Naive thymus-derived CD4-positive, alpha-beta T cell (primary cell): ENCODE measurements at regions not wholly inside any gene's neighbourhood (a gene's known extent, or its start where the extent isn't known, plus 50 kb on each side); places are given as distances from the start of the nearest gene placed in this dataset.

Source experiments
- ATAC-seq: fragments of 150-1000 bp; cut with Tn5 transposase; 2 replicates; pipeline ENCODE4 v1.10.0; 2021; ENCODE audit warnings: mild to moderate bottlenecking, moderate library complexity
- CTCF ChIA-PET: fragments of 350-600 bp; sonication (Branson Sonifier 250); formaldehyde crosslinking; loops from one replicate; lab custom pipeline; 2021; ENCODE audit warnings: antibody characterized with exemption; lab: Charles Lee
- POLR2A ChIA-PET: fragments of 350-600 bp; sonication (Branson Sonifier 250); formaldehyde crosslinking; loops from one replicate; lab custom pipeline; 2021; ENCODE audit warnings: antibody characterized with exemption, inconsistent platforms; lab: Charles Lee
- DNase-seq, 9 donors: peaks; one replicate each; pipeline versions ENCODE4 v3.0.0 to v3.0.0-alpha.2; 2020 to 2022; ENCODE audit warnings: mixed read lengths in 1 of 9
- H3K27ac ChIP-seq: one replicate; pipeline ENCODE4 v1.7.0; 2013; ENCODE audit warnings: mild to moderate bottlenecking, low read depth, low read length, moderate library complexity
- H3K27me3 ChIP-seq, 2 donors: one replicate each; pipeline ENCODE4 v1.7.0; 2013; ENCODE audit warnings: low read length in 2 of 2, mild to moderate bottlenecking in 2 of 2, moderate library complexity in 2 of 2; ENCODE audit not compliant: control insufficient read depth in 2 of 2, insufficient read depth in 2 of 2
- H3K36me3 ChIP-seq, 3 experiments: 1 replicate in 2 of 3; 2 replicates in 1 of 3; pipeline ENCODE4 v1.7.0; 2013; ENCODE audit warnings: low read length in 3 of 3, mild to moderate bottlenecking in 3 of 3, moderate library complexity in 1 of 3; ENCODE audit not compliant: insufficient read depth in 3 of 3, control insufficient read depth in 2 of 3
- H3K4me1 ChIP-seq, 2 donors: one replicate each; pipeline ENCODE4 v1.7.0; 2013; ENCODE audit warnings: low read length in 2 of 2, mild to moderate bottlenecking in 2 of 2, moderate library complexity in 1 of 2; ENCODE audit not compliant: control insufficient read depth in 2 of 2, insufficient read depth in 2 of 2
- H3K4me3 ChIP-seq: 2 replicates; pipeline ENCODE4 v1.7.0; 2013; ENCODE audit warnings: mild to moderate bottlenecking, low read length
- H3K9me3 ChIP-seq, 3 experiments: 1 replicate in 2 of 3; 2 replicates in 1 of 3; pipeline ENCODE4 v1.7.0; 2013; ENCODE audit warnings: low read length in 3 of 3; ENCODE audit not compliant: control insufficient read depth in 2 of 3
- H3K27ac Mint-ChIP-seq, 9 donors: one replicate each; pipeline ENCODE4 v1.8.0; 2020 to 2022; ENCODE audit warnings: mixed read lengths in 9 of 9, mild to moderate bottlenecking in 8 of 9, moderate library complexity in 5 of 9, inconsistent platforms in 2 of 9
- H3K27me3 Mint-ChIP-seq, 5 donors: one replicate each; pipeline ENCODE4 v1.8.0; 2021 to 2022; ENCODE audit warnings: mixed read lengths in 5 of 5, mild to moderate bottlenecking in 1 of 5
- H3K36me3 Mint-ChIP-seq, 5 donors: one replicate each; pipeline ENCODE4 v1.8.0; 2020 to 2022; ENCODE audit warnings: mixed read lengths in 5 of 5, mild to moderate bottlenecking in 3 of 5, inconsistent platforms in 1 of 5
- H3K4me1 Mint-ChIP-seq, 7 donors: one replicate each; pipeline ENCODE4 v1.8.0; 2020 to 2022; ENCODE audit warnings: mixed read lengths in 7 of 7, mild to moderate bottlenecking in 3 of 7, inconsistent platforms in 1 of 7
- H3K4me3 Mint-ChIP-seq, 10 donors: one replicate each; pipeline ENCODE4 v1.8.0; 2020 to 2022; ENCODE audit warnings: mild to moderate bottlenecking in 10 of 10, mixed read lengths in 10 of 10, moderate library complexity in 6 of 10, inconsistent platforms in 2 of 10
- H3K9me3 Mint-ChIP-seq, 11 donors: one replicate each; pipeline ENCODE4 v1.8.0; 2020 to 2022; ENCODE audit warnings: mixed read lengths in 11 of 11, mild to moderate bottlenecking in 4 of 11, inconsistent platforms in 1 of 11, moderate library complexity in 1 of 11
- intact Hi-C, 2 donors: fragments of 100-400 bp; cut with micrococcal nuclease; formaldehyde crosslinking; loops; one replicate each; pipeline ENCODE4 v1.15.1; 2023

DNA sequence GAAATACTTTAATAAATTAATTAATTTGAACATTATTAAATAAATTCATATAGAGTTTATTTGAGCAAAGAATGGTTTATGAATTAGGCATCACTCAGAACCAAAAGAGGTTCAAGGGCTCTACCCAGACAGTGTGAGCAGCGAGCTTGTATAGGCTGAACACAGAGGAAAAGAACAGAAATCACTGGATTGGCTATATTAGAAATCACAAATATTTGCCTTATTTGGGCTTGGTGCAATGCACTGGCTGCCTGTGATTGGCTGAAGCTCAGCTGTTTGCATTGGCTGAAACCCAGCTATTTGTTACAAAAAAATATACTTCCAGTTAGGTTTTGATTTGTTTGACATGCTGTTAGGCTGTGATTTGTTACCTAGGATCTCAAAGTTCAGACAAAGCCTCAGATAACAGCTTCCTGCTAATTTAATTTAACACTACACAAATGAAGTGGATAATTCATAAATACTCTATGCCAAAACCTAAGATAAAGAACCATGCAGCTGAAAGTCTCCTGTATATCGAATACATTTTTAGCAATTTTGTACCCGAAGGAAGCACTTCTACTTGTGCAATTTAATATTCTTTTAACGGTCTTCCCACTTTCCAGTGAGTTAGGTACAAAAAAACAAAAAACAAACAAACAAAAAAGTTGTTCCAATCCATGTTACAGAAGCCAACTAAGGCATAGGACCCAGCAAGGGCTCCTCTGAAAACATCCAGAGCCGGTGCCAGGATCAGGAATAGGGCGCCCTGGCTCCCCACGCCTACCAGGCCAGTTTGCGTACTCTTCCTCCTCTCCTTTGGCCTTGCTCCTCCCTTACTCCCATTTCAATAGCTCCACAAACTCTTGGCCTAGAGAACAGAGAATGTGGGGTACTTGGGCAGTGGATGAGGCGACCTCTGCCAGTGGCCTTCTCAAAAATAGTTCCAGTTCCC lies 179.1 kb downstream of the DUSP10 start:
- no peaks in the 10 kb centered on the region for H3K36me3 Mint-ChIP-seq
- no peak overlapping the region for H3K4me3 ChIP-seq
- no peaks in the 10 kb centered on the region for H3K9me3 Mint-ChIP-seq
- H3K4me1 Mint-ChIP-seq = no peaks in the 10 kb centered on the region
- H3K9me3 ChIP-seq = no peaks in the 10 kb centered on the region
- H3K27me3 ChIP-seq = no peaks in the 10 kb centered on the region
- H3K27ac ChIP-seq = no peak overlapping the region
- CTCF ChIA-PET = no interaction called here
- intact Hi-C loops = no loop called here
- peaks cover 0 to 32% (median 0%) of the 10 kb centered on the region in 5 donors for H3K27me3 Mint-ChIP-seq
- ATAC-seq (no peak), DNase-seq (no peak)
- no peaks in the 10 kb centered on the region for H3K36me3 ChIP-seq
- POLR2A ChIA-PET = no interaction called here
- H3K27ac Mint-ChIP-seq = no peak overlapping the region
- H3K4me3 Mint-ChIP-seq = no peak overlapping the region
- H3K4me1 ChIP-seq = no peaks in the 10 kb centered on the region

DNA sequence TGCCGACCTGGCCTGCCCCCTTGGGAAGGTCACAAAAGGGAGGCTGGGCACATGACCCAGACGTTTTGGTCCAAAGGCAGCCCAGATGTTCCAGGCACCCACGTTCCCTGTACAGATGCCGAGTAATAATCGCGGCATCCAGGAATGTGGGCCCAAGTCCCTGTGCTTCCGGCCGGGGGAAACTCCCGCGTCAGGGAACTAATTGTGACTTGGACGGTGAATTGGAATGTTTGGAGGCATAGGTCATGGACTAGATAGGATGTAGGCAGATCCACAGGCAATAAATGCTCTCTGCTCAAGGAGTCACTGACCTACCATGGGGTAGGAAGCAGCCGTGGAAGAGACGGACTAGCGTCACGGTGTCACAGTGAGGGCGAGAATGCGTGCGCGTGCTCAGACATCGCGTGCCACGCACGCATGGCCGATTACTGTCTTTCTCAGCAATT lies 178.4 kb downstream of the DUSP10 start:
- Histone ChIP-seq H3K4me3 (no peak overlapping the region), H3K36me3 (no peaks in the 10 kb centered on the region), H3K27me3 (no peaks in the 10 kb centered on the region), H3K27ac (no peak overlapping the region), H3K4me1 (no peaks in the 10 kb centered on the region), H3K9me3 (no peaks in the 10 kb centered on the region)
- Mint-ChIP-seq H3K4me3 (no peak overlapping the region), H3K9me3 (no peaks in the 10 kb centered on the region), H3K4me1 (no peaks in the 10 kb centered on the region), H3K27ac (no peak overlapping the region), H3K36me3 (no peaks in the 10 kb centered on the region), H3K27me3 (peaks cover 0 to 32% (median 0%) of the 10 kb centered on the region in 5 donors)
- ChIA-PET CTCF (no interaction called here), POLR2A (no interaction called here)
- no peak for DNase-seq
- no peak for ATAC-seq
- intact Hi-C loops = no loop called here

DNA sequence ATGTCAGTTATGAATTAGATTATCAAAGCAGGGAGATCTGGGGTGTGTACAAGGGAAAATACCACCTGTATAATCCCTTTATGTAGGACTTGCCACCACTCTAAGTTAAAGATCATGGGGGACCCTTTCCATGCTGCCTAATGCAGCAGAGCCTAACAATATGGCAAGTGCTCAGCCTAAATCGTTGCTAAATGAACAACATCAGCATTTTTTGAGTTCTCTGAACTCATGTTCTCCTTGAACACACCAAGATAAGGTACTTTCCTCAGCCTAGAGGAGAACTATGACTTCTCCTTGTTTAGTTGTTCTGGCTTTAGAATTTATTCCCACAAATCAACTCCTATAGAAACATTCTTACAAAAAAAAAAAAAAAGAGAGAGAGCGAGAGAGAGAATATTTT lies 177.0 kb downstream of the DUSP10 start:
- Mint-ChIP-seq H3K36me3 (no peaks in the 10 kb centered on the region), H3K4me3 (no peak overlapping the region)
- H3K4me1 ChIP-seq = no peaks in the 10 kb centered on the region

DNA sequence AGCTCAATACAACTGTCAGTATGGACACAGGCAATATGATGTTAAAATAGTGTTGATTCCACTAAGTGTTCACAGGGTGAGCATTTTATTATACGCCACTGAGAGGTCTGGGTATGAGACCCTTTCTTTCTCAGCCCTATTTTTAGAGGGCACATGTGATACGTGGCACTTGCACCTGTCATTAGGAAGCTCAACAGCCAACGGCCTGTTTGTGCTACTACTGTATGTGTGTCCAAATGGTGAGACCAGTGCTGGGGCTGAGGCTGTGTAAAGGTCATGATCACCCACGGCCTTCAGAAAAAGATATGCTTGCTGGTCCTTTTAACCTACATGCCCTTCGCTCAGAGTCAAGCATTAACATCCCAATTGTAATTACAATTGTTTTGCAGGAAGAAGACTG lies 176.2 kb downstream of the DUSP10 start:
- no peaks in the 10 kb centered on the region for H3K27me3 ChIP-seq
- H3K9me3 ChIP-seq = no peaks in the 10 kb centered on the region

More for the DNA sequence above, 177.0 kb downstream of the DUSP10 start:
- no peak overlapping the region for H3K4me3 ChIP-seq
- POLR2A ChIA-PET = no interaction called here
- DNase-seq = no peak
- H3K9me3 Mint-ChIP-seq = no peaks in the 10 kb centered on the region
- peaks cover 0 to 27% (median 4%) of the 10 kb centered on the region in 5 donors for H3K27me3 Mint-ChIP-seq
- no peak for ATAC-seq
- H3K9me3 ChIP-seq = no peaks in the 10 kb centered on the region
- H3K36me3 ChIP-seq = no peaks in the 10 kb centered on the region
- intact Hi-C loops = no loop called here
- no peak overlapping the region for H3K27ac Mint-ChIP-seq
- H3K27ac ChIP-seq = no peak overlapping the region
- H3K4me1 Mint-ChIP-seq = no peaks in the 10 kb centered on the region
- no peaks in the 10 kb centered on the region for H3K27me3 ChIP-seq
- CTCF ChIA-PET = no interaction called here

DNA sequence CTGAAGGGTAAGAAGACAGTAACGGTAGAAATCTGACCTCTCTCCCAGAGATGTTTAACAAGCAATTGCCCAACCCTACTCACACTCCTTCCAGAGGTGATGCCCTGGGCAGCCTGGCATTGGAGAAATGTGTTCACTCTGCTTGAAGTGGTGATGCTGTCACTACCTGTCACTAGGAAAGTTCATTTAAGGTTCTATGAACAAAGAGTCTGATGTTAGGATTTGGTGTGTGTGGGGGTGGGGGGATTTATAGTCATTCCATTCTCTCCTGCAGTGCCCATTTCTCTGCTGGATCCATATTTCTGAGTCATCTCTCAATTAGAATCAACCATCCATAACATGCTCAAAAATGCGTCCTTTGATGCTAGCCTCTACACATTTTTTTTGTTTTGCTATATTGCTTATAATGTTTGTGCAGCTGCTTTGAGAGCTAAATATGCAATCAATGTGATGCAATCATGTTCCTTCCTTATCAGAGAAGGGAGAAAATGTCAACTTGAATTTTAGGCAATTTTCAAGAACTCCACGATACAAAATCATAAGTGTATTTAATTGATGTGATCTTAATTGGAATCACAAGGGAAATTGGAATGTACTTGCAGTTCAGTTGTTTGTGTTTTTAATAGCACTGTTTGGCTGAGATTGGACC lies 173.9 kb downstream of the DUSP10 start:
- H3K4me3 ChIP-seq = no peak overlapping the region
- no peaks in the 10 kb centered on the region for H3K4me1 ChIP-seq
- Mint-ChIP-seq H3K9me3 (no peaks in the 10 kb centered on the region), H3K27ac (no peak overlapping the region), H3K4me3 (no peak overlapping the region), H3K27me3 (peaks cover 0 to 18% (median 4%) of the 10 kb centered on the region in 5 donors), H3K4me1 (no peaks in the 10 kb centered on the region), H3K36me3 (no peaks in the 10 kb centered on the region)
- intact Hi-C loops = no loop called here
- H3K9me3 ChIP-seq = no peaks in the 10 kb centered on the region
- no peak for DNase-seq
- no peaks in the 10 kb centered on the region for H3K36me3 ChIP-seq
- ATAC-seq = no peak
- no peak overlapping the region for H3K27ac ChIP-seq
- CTCF ChIA-PET = no interaction called here
- POLR2A ChIA-PET = no interaction called here
- H3K27me3 ChIP-seq = no peaks in the 10 kb centered on the region

More for the DNA sequence above, 176.2 kb downstream of the DUSP10 start:
- H3K4me1 Mint-ChIP-seq = no peaks in the 10 kb centered on the region
- intact Hi-C loops = no loop called here
- Histone ChIP-seq H3K4me3 (no peak overlapping the region), H3K36me3 (no peaks in the 10 kb centered on the region), H3K4me1 (no peaks in the 10 kb centered on the region), H3K27ac (no peak overlapping the region)
- DNase-seq (no peak), ATAC-seq (no peak)
- H3K27ac Mint-ChIP-seq = no peak overlapping the region
- H3K36me3 Mint-ChIP-seq = no peaks in the 10 kb centered on the region
- H3K4me3 Mint-ChIP-seq = no peak overlapping the region
- H3K27me3 Mint-ChIP-seq = peaks cover 0 to 21% (median 4%) of the 10 kb centered on the region in 5 donors
- ChIA-PET POLR2A (no interaction called here), CTCF (interaction anchor here (0.6 kb wide), 1 partner anchor 108 kb away, joined by 3 read pairs; no protein-coding TSS in a partner anchor)
- H3K9me3 Mint-ChIP-seq = no peaks in the 10 kb centered on the region

DNA sequence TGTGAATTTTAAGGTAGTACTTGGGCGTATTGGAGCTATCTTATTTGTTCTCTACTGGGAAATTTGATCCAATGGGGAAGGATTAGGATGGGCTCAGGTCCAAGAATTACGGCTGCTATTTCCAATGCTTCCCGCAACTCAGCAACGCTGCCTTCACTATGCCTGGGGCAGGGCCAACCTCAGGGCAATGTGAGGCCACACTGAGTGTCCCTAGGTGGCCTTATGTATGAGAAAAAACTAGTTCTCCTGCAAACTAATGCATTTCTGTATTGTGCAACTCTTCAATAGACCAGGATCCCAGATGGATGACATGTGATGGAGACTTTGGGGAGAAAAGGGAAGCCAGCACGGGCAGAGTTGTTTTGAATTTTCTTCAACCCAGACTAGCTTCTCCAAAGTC lies 168.1 kb downstream of the DUSP10 start:
- no peak overlapping the region for H3K27ac Mint-ChIP-seq
- Histone ChIP-seq H3K4me3 (no peak overlapping the region), H3K36me3 (no peaks in the 10 kb centered on the region), H3K9me3 (no peaks in the 10 kb centered on the region), H3K4me1 (no peaks in the 10 kb centered on the region), H3K27me3 (no peaks in the 10 kb centered on the region), H3K27ac (no peak overlapping the region)
- ChIA-PET POLR2A (no interaction called here), CTCF (interaction anchor here (0.6 to 0.7 kb wide), 2 partner anchors 21 to 55 kb away, joined by 3 read pairs; no protein-coding TSS in a partner anchor)
- H3K36me3 Mint-ChIP-seq = no peaks in the 10 kb centered on the region
- no peak for ATAC-seq
- intact Hi-C loops = no loop called here
- DNase-seq = no peak
- no peaks in the 10 kb centered on the region for H3K4me1 Mint-ChIP-seq
- no peak overlapping the region for H3K4me3 Mint-ChIP-seq
- H3K9me3 Mint-ChIP-seq = peaks cover 0 to 6% (median 0%) of the 10 kb centered on the region in 11 donors
- H3K27me3 Mint-ChIP-seq = peaks cover 0 to 14% (median 6%) of the 10 kb centered on the region in 5 donors
